ENCODE measurements at regions not wholly inside any gene's neighbourhood (a gene's known extent, or its start where the extent isn't known, plus 50 kb on each side); places are given as distances from the start of the nearest gene placed in this dataset.

GRCh38 chr9:129242191-129242941 is 64.3 kb upstream of the IER5L start:
- ChIA-PET POLR2A (no interaction called here), CTCF (interaction anchor here (1.6 kb wide), 1 partner anchor 14 kb away, joined by 4 read pairs; no protein-coding TSS in a partner anchor)
- Histone ChIP-seq H3K79me2 (ENCODE audit: control insufficient read depth, insufficient read depth, low read length) (no peaks in the 10 kb centered on the region), H3K36me3 (ENCODE audit: control insufficient read depth in 2 of 2, extremely low read depth in 1 of 2, insufficient read depth in 2 of 2, low read length in 2 of 2) (no peaks in the 10 kb centered on the region), H3K27me3 (ENCODE audit: control insufficient read depth in 2 of 2, insufficient read depth in 2 of 2, low read length in 2 of 2) (no peaks in the 10 kb centered on the region), H3K4me1 (ENCODE audit: control insufficient read depth, extremely low read depth, insufficient read depth, low read length) (peaks cover 14% of the 10 kb centered on the region), H3K27ac (ENCODE audit: insufficient read depth, low read depth, low read length) (no peak overlapping the region), H3K4me3 (replicated peaks in 1 of 3; ENCODE audit: insufficient read depth in 1 of 3, low read depth in 1 of 3, low read length in 3 of 3) (no peak overlapping the region), H4K20me1 (replicated peaks; ENCODE audit: control insufficient read depth, extremely low read depth, insufficient read depth, low read length) (no peaks in the 10 kb centered on the region), H3K9me3 (replicated peaks; ENCODE audit: control insufficient read depth, insufficient read depth, low read length) (no peaks in the 10 kb centered on the region), H3K9ac (replicated peaks; ENCODE audit: extremely low read depth, insufficient read depth, low read length) (no peak overlapping the region), H2AFZ (ENCODE audit: low read depth, low read length) (no peak overlapping the region), H3K4me2 (ENCODE audit: insufficient read depth, low read length) (no peak overlapping the region), H3K9me1 (replicated peaks; ENCODE audit: control insufficient read depth, extremely low read depth, insufficient read depth, low read length) (no peaks in the 10 kb centered on the region)
- no peak for FAIRE-seq
- intact Hi-C loops (cut with micrococcal nuclease) (no loop called here), dilution Hi-C loops (cut with MboI; ENCODE audit: extremely low pct_ligation_motif_present, low sequenced_read_pairs) (no loop called here)
- BruUV-seq (replicated peaks), result no TSS peak
- TF ChIP-seq, protein P1, sequence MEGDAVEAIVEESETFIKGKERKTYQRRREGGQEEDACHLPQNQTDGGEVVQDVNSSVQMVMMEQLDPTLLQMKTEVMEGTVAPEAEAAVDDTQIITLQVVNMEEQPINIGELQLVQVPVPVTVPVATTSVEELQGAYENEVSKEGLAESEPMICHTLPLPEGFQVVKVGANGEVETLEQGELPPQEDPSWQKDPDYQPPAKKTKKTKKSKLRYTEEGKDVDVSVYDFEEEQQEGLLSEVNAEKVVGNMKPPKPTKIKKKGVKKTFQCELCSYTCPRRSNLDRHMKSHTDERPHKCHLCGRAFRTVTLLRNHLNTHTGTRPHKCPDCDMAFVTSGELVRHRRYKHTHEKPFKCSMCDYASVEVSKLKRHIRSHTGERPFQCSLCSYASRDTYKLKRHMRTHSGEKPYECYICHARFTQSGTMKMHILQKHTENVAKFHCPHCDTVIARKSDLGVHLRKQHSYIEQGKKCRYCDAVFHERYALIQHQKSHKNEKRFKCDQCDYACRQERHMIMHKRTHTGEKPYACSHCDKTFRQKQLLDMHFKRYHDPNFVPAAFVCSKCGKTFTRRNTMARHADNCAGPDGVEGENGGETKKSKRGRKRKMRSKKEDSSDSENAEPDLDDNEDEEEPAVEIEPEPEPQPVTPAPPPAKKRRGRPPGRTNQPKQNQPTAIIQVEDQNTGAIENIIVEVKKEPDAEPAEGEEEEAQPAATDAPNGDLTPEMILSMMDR (IDR thresholded peaks at IDR 0.05; ENCODE audit: extremely low read depth in 1 of 2, insufficient read depth in 1 of 2, low read depth in 1 of 2, low read length in 2 of 2), result no peak
- TF ChIP-seq POLR2AphosphoS5 (IDR thresholded peaks at IDR 0.05; ENCODE audit: insufficient read depth, low read depth, low read length) (no peak), EZH2 (IDR thresholded peaks at IDR 0.05; ENCODE audit: borderline replicate concordance, low read depth, low read length, severe bottlenecking) (no peak), GATA2 (IDR thresholded peaks at IDR 0.05; ENCODE audit: insufficient read depth, insufficient read length, low read depth, low read length) (no peak), POLR2A (IDR thresholded peaks at IDR 0.05; ENCODE audit: low read depth, low read length) (no peak), FOS (IDR thresholded peaks at IDR 0.05; ENCODE audit: borderline replicate concordance, insufficient read depth, low read length) (no peak), MYC (IDR thresholded peaks at IDR 0.05; ENCODE audit: low read depth, low read length) (no peak), JUN (IDR thresholded peaks at IDR 0.05; ENCODE audit: borderline replicate concordance, insufficient read depth, insufficient read length, low read depth) (no peak), MAX (IDR thresholded peaks at IDR 0.05; ENCODE audit: insufficient read depth, insufficient read length) (no peak)
- no peak for DNase-seq (ENCODE audit: low read depth, low spot score)

All from endothelial cell of umbilical vein (primary cell).